Fibroblast of villous mesenchyme (primary cell): ENCODE measurements at regions not wholly inside any gene's neighbourhood (a gene's known extent, or its start where the extent isn't known, plus 50 kb on each side); places are given as distances from the start of the nearest gene placed in this dataset.

Experiments
- DNase-seq: peaks from one replicate; pipeline ENCODE4 v3.0.0-alpha.2; 2010; ENCODE audit warnings: low read depth
- H3K4me3 ChIP-seq: 2 replicates; pipeline ENCODE4 v1.5.1; 2011; ENCODE audit warnings: low read depth, mild to moderate bottlenecking, low read length
- CTCF ChIP-seq: IDR thresholded peaks from 2 replicates; pipeline ENCODE4 v1.5.1; 2012; ENCODE audit warnings: low read depth, mild to moderate bottlenecking, low read length; ENCODE audit not compliant: insufficient read depth

GRCh38 chr22:47583959-47584562 is 821.6 kb downstream of the TBC1D22A start:
- no peak overlapping the region for H3K4me3 ChIP-seq
- DNase-seq, result no peak
- no peak for TF ChIP-seq CTCF

GRCh38 chr22:47582067-47582466 is 819.6 kb downstream of the TBC1D22A start:
- TF ChIP-seq CTCF, result no peak

GRCh38 chr22:47580121-47580520 is 817.7 kb downstream of the TBC1D22A start:
- no peak for TF ChIP-seq CTCF
- DNase-seq, result no peak
- no peak overlapping the region for H3K4me3 ChIP-seq

More at GRCh38 chr22:47582067-47582466, 819.6 kb downstream of the TBC1D22A start:
- H3K4me3 ChIP-seq, result no peak overlapping the region
- no peak for DNase-seq

- DNase-seq, result no peak
- H3K4me3 ChIP-seq, result no peak overlapping the region
- no peak for TF ChIP-seq CTCF
Measured at GRCh38 chr22:47576908-47577307, 814.5 kb downstream of the TBC1D22A start.

GRCh38 chr22:47575291-47575690 is 812.8 kb downstream of the TBC1D22A start:
- TF ChIP-seq CTCF, result no peak
- H3K4me3 ChIP-seq, result no peak overlapping the region
- no peak for DNase-seq

- no peak overlapping the region for H3K4me3 ChIP-seq
- no peak for DNase-seq
- no peak for TF ChIP-seq CTCF
Measured at GRCh38 chr22:47574556-47574955, 812.1 kb downstream of the TBC1D22A start.

GRCh38 chr22:47573141-47573540 is 810.7 kb downstream of the TBC1D22A start:
- no peak for DNase-seq
- no peak overlapping the region for H3K4me3 ChIP-seq
- TF ChIP-seq CTCF, result no peak
